GM21526 (cell line): ENCODE measurements at regions not wholly inside any gene's neighbourhood (a gene's known extent, or its start where the extent isn't known, plus 50 kb on each side); places are given as distances from the start of the nearest gene placed in this dataset.

Experiments used
- ATAC-seq: cut with Tn5 transposase; IDR thresholded peaks from one replicate; pipeline ENCODE4 v1.9.1; 2021; ENCODE audit warnings: moderate library complexity; ENCODE audit not compliant: unreplicated experiment, low FRiP score

DNA sequence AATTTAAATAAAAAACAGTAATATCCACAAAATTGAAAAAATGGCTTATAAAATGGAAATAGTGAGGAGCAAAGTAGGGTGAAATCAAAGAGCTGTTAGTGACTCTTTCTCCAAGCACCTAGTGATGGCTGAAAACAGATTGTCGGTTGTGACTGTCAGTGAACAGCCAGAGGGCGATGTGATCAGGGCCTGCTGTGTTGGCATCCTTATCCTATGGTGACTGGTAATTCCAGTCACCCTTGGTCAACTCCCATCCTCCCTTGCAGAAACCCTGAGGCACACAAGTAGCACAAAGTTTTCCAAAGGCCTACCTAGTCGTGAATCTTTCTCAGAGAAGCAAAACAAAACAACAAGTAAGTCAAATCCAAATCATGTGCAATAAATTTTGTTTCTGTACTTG, 599.8 kb upstream of the CXADR start:
- ATAC-seq: no peak

DNA sequence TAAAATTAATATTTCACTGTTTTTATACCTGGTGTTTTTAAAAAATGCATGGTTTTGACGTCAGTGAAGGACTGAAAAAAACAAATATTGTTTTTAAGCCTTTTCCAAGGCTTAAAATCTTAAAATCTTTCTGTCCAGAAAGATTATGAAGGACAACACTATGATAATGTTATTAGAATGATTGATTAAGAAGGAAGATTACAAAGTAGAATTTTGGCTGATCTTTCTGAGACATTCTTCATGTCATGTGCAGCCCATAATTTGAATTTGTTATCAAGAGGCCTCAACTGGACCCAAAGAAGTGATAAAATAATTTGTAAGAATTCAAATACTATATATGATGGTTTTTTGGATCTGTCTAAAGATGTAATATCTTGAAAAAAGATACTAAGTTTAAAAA, 584.4 kb upstream of the CXADR start:
- no peak for ATAC-seq

DNA sequence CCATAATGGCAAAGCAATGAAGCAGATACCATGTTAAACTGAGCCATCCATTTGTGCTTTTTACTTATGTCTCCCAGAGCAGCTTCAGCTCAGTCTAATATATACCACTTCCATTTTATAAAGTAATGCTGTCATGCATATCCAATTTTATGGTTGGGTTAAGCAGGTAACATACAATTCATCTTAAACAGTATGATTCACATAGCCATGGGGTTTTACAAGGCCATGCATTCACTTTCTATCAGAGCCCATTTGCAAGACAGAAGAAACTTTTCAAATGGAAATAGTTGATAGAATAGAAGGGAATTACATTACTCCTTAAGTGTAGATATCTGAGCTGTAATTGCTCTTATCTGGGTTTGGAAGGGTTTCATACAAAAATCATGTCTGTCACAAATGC, 580.5 kb upstream of the CXADR start:
- no peak for ATAC-seq

DNA sequence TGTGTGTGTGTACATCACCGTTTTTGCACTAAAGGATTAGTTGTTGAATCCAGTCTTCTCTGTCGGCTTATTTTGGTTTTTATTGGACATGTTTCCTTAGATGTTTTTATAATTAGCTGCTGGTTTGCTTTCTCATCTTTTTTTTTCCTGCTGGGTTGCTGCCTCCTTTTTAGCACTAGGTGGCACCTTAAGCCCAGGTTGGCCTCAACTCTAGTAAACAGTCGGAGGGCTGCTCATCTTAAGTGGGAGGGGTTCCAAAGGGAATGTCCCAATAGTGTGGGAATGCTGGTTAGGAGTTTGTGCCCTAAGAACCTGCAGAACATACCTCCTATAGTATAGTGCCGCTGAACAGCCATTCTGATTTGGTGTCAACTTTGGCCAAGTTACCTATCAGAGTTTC, 570.1 kb upstream of the CXADR start:
- no peak for ATAC-seq

DNA sequence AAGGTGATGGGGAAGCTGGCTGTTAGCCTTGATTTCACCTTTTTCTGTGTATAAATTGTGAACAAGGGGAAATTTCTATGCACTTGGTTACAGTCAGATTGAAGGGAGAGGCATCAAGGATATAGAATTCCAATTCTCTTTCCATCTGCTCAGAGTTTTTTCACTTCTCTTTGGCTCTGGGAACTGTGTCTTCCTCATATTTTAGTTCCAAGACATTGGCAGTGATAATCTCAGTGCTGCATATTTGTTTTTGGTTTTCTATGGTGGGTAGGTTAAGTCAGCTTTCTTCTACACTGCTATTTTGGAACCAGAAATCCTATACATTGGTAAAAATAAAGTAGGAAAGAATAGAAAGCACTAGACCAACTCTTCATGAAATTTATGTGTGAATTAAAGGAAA, 569.6 kb upstream of the CXADR start:
- no peak for ATAC-seq

DNA sequence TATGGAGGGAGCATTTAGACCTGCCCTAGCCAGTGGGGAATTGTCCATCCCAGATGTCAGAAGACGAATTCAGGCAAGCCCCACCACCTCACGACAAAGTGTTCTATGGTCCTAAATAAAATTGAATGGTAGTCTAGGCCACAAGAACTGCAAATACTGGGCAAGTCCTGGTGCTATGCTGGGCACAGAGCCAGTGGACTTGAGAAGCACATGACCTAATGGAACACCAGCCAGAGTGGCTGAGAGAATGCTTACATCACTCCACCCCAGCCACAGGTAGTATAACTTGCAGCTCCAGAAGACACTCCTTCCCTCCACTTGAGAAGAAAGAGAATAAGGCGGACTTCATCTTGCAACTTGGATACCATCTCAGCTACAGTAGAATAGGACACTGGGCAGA, 567.3 kb upstream of the CXADR start:
- no peak for ATAC-seq

DNA sequence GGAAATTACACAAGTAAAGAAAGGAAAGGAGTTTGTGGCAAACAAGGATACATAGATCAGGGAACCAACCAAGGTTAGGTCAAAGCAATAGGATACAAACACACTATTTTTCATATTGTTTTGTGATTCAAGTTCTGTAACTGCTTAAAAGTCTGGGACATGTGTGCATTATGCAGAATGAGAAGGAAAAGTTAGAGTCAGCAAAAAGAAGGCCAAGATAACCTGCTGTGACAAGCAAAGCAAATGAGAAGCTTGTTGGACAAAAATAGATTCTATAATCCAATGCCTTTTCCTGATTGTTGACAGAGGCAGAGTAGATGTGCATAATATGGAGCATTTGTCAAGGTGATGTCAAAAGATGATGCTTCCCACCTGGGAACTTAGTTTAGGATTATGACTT, 556.0 kb upstream of the CXADR start:
- no peak for ATAC-seq

DNA sequence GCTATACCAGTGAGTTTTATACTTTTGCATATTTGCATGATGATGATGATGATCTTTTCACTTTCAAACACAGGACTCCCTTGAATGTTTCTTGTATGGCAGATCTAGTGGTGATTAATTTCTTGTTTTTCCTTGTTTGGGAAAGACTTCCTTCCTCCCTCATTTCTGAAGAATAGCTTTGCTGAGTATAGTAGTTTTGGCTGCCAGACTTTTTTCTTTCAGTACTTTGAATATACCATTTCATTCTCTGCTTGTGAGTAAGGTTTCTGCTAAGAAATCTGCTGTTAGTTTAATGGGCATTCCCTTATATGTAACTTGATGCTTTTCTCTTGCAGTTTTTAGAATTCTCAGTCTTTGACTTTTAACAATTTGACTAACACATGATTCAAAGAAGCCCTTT, 547.4 kb upstream of the CXADR start:
- no peak for ATAC-seq

DNA sequence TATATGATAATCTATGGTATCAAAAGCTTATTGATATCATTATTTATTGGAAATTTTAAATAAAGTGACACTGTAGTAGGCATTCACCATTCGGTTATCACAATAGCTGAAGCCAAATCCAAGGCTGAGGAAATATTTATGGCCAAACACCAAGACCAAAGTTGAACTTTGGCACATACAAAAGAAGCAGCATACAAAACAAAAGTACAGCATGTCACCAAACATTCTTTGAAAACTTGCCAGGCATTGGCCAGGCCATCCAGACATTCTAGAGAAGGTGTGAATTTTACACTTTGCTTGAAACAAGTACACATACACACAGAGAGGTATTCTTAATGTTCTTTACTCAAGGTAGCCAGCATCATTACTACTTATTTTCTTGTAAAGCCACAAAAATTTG, 544.4 kb upstream of the CXADR start:
- no peak for ATAC-seq

DNA sequence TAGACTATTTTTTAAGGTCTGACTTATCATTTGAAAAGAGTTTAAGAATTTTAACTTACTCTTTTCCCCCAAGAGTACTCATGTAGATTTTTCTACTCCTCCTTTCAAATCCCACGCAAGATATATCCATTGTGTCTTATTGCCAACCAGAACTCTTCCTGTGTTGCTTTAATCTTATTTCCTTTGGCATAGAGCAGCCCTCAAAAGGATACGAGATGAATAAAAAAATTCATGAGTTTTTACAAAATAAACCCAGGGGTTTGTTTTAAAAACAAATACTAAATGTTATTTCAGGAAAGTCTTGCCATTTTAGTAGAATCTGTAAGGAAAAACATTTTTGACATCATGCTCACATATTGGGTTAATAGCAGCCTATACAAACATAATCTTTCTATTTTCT, 543.2 kb upstream of the CXADR start:
- no peak for ATAC-seq

DNA sequence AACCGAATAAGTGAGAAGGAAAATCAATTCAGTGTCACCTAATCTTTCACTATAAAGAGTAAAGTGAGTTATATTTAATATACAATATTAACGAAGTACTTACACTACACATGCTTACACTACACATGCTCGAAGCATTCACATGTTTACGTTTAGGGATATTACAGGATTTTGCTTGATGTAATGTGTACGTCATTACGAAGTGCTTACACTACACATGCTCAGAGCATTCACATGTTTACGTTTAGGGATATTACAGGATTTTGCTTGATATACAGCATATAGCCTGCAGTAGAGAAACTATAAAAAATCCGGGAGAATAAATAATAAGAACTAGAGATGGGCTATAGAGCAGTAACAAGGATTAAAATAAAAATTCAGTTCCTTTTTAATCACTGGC, 538.8 kb upstream of the CXADR start:
- no peak for ATAC-seq

DNA sequence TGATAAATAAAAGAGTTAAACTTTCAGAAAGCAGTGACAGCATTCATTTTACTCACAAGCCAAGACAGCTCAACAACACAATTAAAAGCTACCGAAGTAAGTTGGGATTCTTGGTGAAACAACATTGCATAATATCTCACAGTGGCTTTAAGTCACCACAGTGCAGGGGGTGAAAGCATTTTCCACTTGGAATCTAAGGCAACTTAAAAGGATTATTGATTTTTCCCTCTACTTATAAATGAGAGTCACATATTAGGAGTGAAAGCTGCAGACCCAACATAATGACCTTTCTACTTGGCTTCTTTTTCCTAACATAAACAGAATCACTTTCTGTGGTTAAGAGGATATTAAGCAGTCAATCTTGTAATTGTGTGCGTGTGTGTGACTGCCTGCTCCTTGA, 536.6 kb upstream of the CXADR start:
- ATAC-seq: no peak

DNA sequence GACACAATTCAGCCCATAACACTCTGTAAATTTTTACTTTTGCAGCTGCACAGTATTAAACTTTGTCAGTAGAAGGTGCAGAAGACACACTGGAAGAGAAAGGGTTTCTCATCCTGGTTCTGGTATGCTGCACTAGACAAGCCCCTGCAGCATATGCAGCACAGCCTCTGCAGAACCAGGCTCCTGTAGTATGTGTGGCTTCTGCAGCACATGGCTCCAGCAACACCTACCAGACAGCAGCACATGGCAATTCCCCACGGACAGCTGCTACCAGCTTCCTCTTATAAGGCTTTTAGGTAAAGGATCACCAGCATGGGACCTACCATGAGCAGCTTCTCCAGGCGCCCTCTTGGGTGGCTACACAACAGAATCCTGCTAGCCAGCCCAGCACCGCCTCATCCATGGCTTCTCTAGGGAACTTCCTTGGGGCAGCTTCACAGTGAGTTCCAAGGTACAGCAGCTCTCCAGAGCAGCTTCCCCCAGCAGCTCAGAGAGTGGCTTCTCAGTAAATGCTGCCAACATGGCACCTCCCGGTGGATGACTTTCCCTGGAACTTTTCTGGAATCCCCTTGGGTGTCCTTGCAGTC, 534.4 kb upstream of the CXADR start:
- no peak for ATAC-seq

DNA sequence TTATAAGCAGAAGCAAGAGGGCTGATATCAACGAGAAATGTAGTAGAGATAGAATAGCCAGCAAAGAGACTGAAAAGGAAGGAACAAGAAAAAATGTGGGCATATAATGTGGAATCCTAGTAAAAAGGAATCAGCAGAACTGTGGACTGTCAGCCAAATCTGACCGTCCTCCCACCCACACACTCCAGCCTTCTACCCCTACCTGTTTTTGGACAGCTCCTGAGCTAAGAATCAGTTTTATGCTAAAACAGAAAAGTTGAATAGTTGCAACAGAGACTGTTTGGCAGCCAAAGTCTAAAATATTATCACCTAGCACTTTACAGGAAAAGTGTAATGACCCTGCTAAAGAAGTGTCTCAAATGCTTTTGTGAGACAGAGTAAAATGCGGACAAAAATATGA, 533.3 kb upstream of the CXADR start:
- ATAC-seq: no peak

DNA sequence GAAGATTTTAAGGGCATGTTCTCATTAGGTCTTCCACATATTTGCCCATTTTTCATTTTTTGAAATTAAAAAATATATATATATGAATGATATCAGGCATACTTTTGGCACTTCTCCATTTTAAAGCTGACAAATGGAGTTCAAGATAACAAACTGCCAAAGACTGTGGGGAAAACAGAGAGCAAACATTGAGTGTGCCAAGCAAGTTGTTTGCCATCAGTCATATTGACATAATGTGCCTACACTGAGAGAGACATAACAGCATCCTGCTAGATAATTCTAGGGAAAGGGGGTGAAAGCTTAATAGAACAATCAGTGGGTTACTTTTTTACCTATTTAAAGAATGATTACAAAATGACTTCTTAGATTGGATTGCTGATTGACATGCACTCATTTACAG, 529.4 kb upstream of the CXADR start:
- ATAC-seq: no peak

DNA sequence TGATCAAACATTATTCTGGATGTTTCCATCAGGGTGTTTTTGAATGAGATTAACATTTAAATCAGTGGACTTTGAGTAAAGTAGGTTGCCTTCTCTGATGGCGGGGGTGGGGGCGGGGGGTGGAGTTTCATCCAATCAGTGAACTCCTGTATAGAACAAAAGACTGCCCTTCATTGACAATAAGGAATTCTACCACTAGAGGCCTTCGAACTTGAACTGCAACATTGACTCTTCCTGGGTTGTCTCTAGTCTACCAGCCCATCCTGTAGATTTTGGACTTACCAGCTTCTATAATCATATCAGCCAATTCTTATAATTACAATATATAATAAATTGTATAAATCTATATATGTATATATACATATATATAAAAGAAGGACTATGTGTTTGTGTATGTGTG, 520.4 kb upstream of the CXADR start:
- no peak for ATAC-seq

DNA sequence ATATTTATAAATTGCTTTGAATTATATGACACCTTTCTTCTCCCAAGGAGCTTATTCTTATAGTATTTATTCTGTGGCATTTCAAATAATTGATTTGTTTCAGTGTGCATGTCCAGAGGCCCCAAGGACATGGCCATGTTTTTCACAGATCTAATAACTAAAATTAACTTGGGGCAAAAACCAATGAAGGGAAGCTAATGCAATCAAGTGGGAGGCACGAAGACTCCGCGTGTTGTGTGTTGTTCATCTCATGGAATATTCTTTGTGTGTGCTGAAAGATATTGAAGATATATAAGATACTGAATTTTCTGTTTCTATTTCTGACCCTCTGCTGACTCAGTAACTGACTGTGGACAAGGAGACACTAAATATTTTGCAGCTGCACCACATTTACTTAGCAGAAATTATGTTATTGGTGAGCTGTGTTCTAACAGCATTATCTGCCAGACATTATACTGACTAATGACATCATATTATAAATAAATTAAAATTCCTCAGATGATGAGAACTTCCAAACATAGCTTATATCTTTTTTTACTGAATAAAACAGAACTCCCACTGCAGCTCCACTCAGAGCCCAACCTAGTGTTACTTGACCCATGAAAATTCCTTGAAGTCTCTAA, 519.3 kb upstream of the CXADR start:
- ATAC-seq: no peak

DNA sequence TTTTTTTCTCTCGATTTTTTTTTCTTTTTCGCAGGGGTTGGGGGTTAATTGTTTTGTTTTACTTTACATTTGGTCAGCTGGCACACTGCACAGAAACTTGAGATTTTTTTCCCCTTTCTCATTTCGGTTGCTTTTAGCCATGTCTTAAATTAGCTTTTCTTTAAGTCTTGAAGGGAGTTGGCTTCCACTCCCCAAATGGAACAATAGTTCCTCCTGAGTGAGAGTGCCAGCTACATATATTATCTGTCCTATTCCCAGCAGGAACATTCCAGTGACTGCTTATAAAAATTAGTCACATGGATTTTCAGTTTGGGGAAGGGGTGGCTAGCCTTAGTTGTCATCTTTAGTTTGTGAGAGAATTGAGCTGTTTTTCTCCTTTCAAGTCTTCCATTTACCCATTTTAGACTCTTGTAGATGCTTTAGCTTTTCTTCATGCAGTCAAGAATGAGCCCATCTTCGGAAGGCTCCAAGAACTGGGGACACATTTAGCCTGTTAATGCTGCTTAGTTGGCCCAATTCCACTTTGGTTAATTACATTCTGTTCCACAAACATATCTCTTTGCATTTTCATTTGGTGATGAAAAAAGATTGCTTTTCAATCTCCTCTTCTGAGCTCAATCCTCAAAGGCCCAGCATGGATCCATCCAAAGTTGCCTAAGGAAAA, 510.1 kb upstream of the CXADR start:
- no peak for ATAC-seq

DNA sequence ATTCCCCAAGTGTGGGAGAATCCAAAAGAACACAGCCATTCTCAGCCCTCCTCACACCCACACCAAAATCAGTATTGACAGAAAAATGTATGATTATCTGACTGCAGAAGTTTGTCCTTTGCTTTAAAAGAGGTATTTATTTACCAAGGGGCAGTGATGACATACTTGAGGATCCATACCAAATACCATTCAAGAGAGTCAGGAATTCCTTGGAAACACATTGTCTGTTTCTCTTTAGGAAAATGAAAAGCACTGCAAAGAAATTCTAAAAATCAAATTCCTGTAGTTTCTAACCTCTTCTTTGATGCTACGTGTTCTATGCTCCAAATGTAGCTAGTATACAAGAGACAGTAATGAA, 509.6 kb upstream of the CXADR start:
- no peak for ATAC-seq

DNA sequence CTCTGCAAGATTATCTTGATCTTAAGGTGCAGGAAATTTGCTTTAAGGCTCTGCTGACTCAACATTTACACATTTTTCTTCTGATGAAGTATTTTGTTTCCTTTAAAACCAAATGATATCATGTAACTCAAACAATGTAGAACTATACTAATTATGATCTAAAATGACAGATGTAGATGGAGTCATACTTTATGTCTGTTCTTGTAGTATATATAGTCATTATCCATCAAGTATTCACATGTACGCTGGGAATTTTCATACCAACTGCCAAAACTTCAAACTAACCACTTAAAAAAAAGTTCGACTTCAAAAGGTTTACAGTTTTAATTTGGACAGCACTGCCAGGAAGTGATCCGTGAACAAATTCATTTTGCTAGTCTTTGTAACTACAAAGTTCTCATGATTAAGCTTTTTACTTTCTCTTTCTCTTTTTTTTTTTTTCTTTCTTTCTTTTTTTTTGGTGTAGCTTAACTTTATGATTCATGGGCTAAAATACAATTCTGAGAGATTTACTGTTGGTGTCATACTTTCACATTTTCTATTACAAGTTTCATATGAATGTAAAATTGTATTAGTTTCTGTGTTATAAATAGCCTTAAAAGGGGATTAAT, 509.0 kb upstream of the CXADR start:
- no peak for ATAC-seq

DNA sequence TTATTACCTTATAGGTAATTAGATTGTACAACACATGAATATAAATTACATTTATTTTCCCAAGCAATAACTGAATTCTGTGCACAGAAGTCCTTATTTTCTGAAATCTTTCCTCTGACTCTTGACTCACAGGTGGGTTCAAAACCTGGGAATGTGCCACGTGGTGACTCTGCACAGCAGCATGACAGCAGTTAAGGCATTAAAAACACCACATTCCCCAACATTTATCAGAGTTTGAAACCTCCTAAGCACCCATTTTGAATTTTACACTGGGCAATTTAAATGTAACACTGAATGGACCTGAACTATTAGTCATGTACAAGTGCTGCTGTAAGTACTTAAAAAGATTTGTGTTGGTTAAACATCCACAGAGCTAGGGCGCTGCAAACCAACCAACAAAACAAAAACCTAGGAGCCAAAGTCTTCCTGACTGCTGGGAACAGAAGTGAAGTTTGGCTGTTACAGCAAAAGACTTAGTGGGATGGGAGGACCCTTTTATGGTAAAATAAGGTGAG, 480.6 kb upstream of the CXADR start:
- no peak for ATAC-seq

DNA sequence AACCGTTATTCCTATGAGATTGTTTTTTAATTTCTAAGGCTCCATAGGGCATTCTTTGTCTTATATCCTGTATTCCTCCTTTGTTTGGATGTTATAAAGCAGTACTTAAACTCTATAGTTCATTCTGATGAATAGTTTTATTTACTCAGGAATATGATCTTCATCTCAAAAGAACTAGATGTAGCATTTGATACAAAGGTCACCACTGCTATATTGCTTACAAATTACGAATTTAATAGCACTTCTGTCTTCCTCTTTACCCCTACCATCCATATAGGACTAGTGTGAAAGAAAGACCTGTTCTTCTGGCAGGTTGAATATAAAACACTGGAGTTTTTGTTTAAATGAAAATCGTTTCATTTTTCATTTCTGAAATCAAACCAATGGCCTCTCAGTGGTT, 468.1 kb upstream of the CXADR start:
- no peak for ATAC-seq
